Body of pancreas (tissue), 4 donors: ENCODE measurements at regions not wholly inside any gene's neighbourhood (a gene's known extent, or its start where the extent isn't known, plus 50 kb on each side); places are given as distances from the start of the nearest gene placed in this dataset.

Source experiments
- ATAC-seq: fragments of 150-250 bp; one replicate; pipeline ENCODE4 v1.9.1; 2016
- DNase-seq, 4 donors: peaks; one replicate each; pipeline ENCODE4 v3.0.0-alpha.2; 2019
- H3K27ac ChIP-seq, 4 donors: fragments of 200-600 bp; sonication (generic); 1 replicate in 3 of 4; 2 replicates in 1 of 4; pipeline versions ENCODE4 v1.5.1 to v1.6.1; 2016 to 2019; ENCODE audit warnings: mild to moderate bottlenecking in 1 of 4, mixed read lengths in 1 of 4, moderate library complexity in 1 of 4
- H3K27me3 ChIP-seq, 2 donors: fragments of 200-600 bp; sonication (generic); one replicate each; pipeline ENCODE4 v1.6.0; 2016; ENCODE audit warnings: mild to moderate bottlenecking in 1 of 2
- H3K36me3 ChIP-seq, 2 donors: fragments of 200-600 bp; sonication (generic); replicated peaks in 1 of 2; 2 replicates each; pipeline ENCODE4 v1.5.1; 2016; ENCODE audit warnings: low read depth in 2 of 2; ENCODE audit not compliant: insufficient read depth in 1 of 2
- H3K4me1 ChIP-seq: fragments of 200-600 bp; sonication (generic); one replicate; pipeline ENCODE4 v1.6.0; 2016
- H3K4me3 ChIP-seq, 2 donors: fragments of 200-600 bp; sonication (generic); 1 replicate in 1 of 2; 2 replicates in 1 of 2; pipeline ENCODE4 v1.5.1; 2016 to 2019
- H3K9me3 ChIP-seq, 3 donors: fragments of 200-600 bp; sonication (generic); 1 replicate in 2 of 3; 2 replicates in 1 of 3; pipeline ENCODE4 v1.5.1; 2016
- CTCF ChIP-seq, 7 experiments: fragments of 450-650 bp in 4 of 7; fragments of 200-600 bp in 3 of 7; sonication (generic) in 3 of 7; IDR thresholded peaks; one replicate each; pipeline ENCODE4 v1.5.1; 2016 to 2019; ENCODE audit warnings: antibody characterized with exemption in 7 of 7
- POLR2A ChIP-seq, 3 donors: fragments of 450-650 bp; IDR thresholded peaks; one replicate each; pipeline ENCODE4 v1.6.1; 2016; ENCODE audit warnings: antibody characterized with exemption in 3 of 3, mild to moderate bottlenecking in 2 of 3
- WGBS, 2 donors: methylation state at CpG; one replicate each; pipeline ENCODE4 v1.1.5; 2017; 5-methylcytosine and 5-hydroxymethylcytosine counted together
- intact Hi-C: fragments of 100-400 bp; cut with DNase I; formaldehyde crosslinking; loops from one replicate; pipeline ENCODE4 v1.15.1; 2023

GRCh38 chr1:34346128-34346527 lies 169.4 kb downstream of the C1orf94 start:
- no peaks in the 10 kb centered on the region for H3K27me3 ChIP-seq
- H3K4me3 ChIP-seq = no peak overlapping the region
- TF ChIP-seq POLR2A (IDR thresholded peaks at IDR 0.05) (no peak), CTCF (IDR thresholded peaks at IDR 0.05) (no peak)
- H3K36me3 ChIP-seq = no peaks in the 10 kb centered on the region
- no peaks in the 10 kb centered on the region for H3K9me3 ChIP-seq
- DNase-seq (no peak), ATAC-seq (no peak)
- WGBS, 2 donors = 36 to 48% methylated on average over 3 of the region's 3 CpGs
- H3K27ac ChIP-seq = no peak overlapping the region
- no peaks in the 10 kb centered on the region for H3K4me1 ChIP-seq
- intact Hi-C loops = no loop called here

GRCh38 chr1:34353409-34353808 lies 176.7 kb downstream of the C1orf94 start:
- 79 to 83% methylated on average over 2 of the region's 2 CpGs for WGBS, 2 donors
- H3K27ac ChIP-seq = no peak overlapping the region
- no peak overlapping the region for H3K4me3 ChIP-seq
- intact Hi-C loops = no loop called here
- DNase-seq (no peak), ATAC-seq (no peak)
- no peaks in the 10 kb centered on the region for H3K9me3 ChIP-seq
- TF ChIP-seq CTCF (IDR thresholded peaks at IDR 0.05) = no peak
- TF ChIP-seq POLR2A (IDR thresholded peaks at IDR 0.05) = no peak
- no peaks in the 10 kb centered on the region for H3K27me3 ChIP-seq
- no peaks in the 10 kb centered on the region for H3K4me1 ChIP-seq
- H3K36me3 ChIP-seq = no peaks in the 10 kb centered on the region

GRCh38 chr1:34354367-34354766 lies 177.7 kb downstream of the C1orf94 start:
- H3K27me3 ChIP-seq = no peaks in the 10 kb centered on the region
- no peak for ATAC-seq
- no peak for DNase-seq
- H3K36me3 ChIP-seq = no peaks in the 10 kb centered on the region
- intact Hi-C loops = no loop called here
- TF ChIP-seq CTCF (IDR thresholded peaks at IDR 0.05) = no peak
- no peak for TF ChIP-seq POLR2A (IDR thresholded peaks at IDR 0.05)
- WGBS, 2 donors = 23 to 51% methylated on average over 2 of the region's 2 CpGs
- H3K4me1 ChIP-seq = no peaks in the 10 kb centered on the region
- no peaks in the 10 kb centered on the region for H3K9me3 ChIP-seq
- no peak overlapping the region for H3K4me3 ChIP-seq
- no peak overlapping the region for H3K27ac ChIP-seq

- Histone ChIP-seq H3K27ac (no peak overlapping the region), H3K9me3 (no peaks in the 10 kb centered on the region), H3K36me3 (no peaks in the 10 kb centered on the region), H3K4me1 (no peaks in the 10 kb centered on the region), H3K4me3 (no peak overlapping the region), H3K27me3 (no peaks in the 10 kb centered on the region)
- 72 to 75% methylated on average over 4 of the region's 4 CpGs for WGBS, 2 donors
- ATAC-seq (no peak), DNase-seq (no peak)
- TF ChIP-seq POLR2A (IDR thresholded peaks at IDR 0.05) (no peak), CTCF (IDR thresholded peaks at IDR 0.05) (no peak)
- intact Hi-C loops = no loop called here
These were observed 180.1 kb downstream of the C1orf94 start for GRCh38 chr1:34356853-34357252.

DNA sequence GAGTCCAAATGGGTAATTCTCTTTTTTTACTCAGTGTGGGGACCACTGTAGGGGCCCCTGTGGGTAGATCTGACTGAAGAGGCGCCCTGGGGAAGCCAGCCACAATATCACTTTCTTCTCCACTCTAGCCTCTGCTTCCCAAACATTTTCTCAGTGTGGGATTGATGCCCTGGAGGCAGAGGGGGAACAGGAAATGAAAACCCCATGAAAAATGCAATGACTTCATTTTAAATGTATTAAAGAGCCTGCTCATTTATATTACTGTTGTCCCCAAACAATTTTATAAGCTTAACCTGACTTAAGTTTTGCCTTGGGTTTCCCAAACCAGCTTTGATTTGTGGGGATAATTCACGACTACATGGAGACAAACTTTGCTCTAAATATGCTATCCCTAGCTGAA lies 181.9 kb downstream of the C1orf94 start:
- Histone ChIP-seq H3K4me3 (no peak overlapping the region), H3K4me1 (no peaks in the 10 kb centered on the region), H3K27me3 (no peaks in the 10 kb centered on the region), H3K27ac (no peak overlapping the region), H3K9me3 (no peaks in the 10 kb centered on the region), H3K36me3 (no peaks in the 10 kb centered on the region)
- DNase-seq (no peak), ATAC-seq (no peak)
- 45 to 49% methylated on average over 2 of the region's 2 CpGs for WGBS, 2 donors
- TF ChIP-seq CTCF (IDR thresholded peaks at IDR 0.05) (no peak), POLR2A (IDR thresholded peaks at IDR 0.05) (no peak)
- intact Hi-C loops = no loop called here
